ENCODE measurements at regions not wholly inside any gene's neighbourhood (a gene's known extent, or its start where the extent isn't known, plus 50 kb on each side); places are given as distances from the start of the nearest gene placed in this dataset.

DNA sequence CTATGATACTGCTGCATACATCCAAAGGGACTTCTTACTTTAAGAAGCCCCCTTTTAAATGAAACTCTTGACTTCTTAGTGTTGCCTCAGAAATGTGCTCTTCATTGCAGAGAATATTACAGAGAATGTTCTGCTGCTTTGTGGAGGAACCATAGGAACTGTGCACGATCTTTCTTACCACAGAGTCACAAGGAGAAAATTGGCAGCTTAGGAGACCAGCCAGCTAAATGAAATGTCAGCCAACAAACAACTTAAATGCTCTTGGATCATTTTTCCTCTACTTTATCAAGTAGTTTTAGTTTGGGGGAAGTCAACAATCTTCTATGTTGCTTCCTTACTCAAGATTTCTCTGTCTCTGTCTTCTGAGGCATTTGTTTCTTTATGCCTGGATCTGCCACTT lies 125.9 kb upstream of the MLIP start:
- no peaks in the 10 kb centered on the region for H3K4me1 ChIP-seq (ENCODE audit: low read depth, poor library complexity, severe bottlenecking)
- no peak overlapping the region for H3K4me2 ChIP-seq

DNA sequence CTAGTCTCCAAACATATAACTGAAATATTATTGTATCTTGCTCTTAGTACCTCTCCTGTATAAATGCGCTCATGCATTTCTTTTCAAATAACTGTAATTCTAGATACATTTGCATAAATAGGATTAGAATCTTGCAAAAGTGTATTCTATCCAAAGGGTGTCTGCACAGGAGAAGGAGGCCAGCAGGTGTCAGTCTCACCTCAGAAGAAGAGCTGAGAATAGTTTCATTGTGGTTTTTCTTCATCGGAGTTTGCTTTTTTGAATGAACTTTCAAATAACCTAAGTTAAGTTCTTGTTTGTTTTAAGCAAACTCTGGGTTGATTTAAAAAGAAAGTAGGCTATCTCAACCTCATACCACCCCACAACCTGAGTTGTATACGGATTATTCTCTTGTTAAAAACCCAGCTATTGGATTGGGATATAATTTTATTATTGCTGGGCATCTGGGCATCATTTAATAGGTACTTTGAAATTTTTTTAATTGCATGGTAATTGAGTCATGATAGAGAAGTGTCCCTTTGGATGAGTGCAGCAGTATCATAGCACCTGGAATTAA lies 125.0 kb upstream of the MLIP start:
- Histone ChIP-seq H3K27me3 (ENCODE audit: insufficient read depth, low read depth) (no peaks in the 10 kb centered on the region), H3K9ac (no peak overlapping the region), H4K20me1 (ENCODE audit: insufficient read depth) (no peaks in the 10 kb centered on the region), H3K4me2 (no peak overlapping the region), H3K27ac (no peak overlapping the region), H3K4me3 (IDR thresholded peaks at IDR 0.05; ENCODE audit: insufficient read depth, low read depth, low read length) (no peak overlapping the region), H3K36me3 (ENCODE audit: insufficient read depth) (no peaks in the 10 kb centered on the region), H3K79me2 (ENCODE audit: insufficient read depth, low read depth) (no peaks in the 10 kb centered on the region), H2AFZ (ENCODE audit: low read depth) (no peak overlapping the region), H3K4me1 (ENCODE audit: low read depth, poor library complexity, severe bottlenecking) (no peaks in the 10 kb centered on the region)
- TF ChIP-seq, protein P1, sequence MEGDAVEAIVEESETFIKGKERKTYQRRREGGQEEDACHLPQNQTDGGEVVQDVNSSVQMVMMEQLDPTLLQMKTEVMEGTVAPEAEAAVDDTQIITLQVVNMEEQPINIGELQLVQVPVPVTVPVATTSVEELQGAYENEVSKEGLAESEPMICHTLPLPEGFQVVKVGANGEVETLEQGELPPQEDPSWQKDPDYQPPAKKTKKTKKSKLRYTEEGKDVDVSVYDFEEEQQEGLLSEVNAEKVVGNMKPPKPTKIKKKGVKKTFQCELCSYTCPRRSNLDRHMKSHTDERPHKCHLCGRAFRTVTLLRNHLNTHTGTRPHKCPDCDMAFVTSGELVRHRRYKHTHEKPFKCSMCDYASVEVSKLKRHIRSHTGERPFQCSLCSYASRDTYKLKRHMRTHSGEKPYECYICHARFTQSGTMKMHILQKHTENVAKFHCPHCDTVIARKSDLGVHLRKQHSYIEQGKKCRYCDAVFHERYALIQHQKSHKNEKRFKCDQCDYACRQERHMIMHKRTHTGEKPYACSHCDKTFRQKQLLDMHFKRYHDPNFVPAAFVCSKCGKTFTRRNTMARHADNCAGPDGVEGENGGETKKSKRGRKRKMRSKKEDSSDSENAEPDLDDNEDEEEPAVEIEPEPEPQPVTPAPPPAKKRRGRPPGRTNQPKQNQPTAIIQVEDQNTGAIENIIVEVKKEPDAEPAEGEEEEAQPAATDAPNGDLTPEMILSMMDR (conservative IDR thresholded peaks at IDR 0.05; ENCODE audit: low read depth, low read length): peak; percentile 80

More for the DNA sequence above, 125.9 kb upstream of the MLIP start:
- TF ChIP-seq, protein P1 (conservative IDR thresholded peaks at IDR 0.05; ENCODE audit: low read depth, low read length): no peak
- no peaks in the 10 kb centered on the region for H3K36me3 ChIP-seq (ENCODE audit: insufficient read depth)
- H2AFZ ChIP-seq (ENCODE audit: low read depth): no peak overlapping the region
- H3K27me3 ChIP-seq (ENCODE audit: insufficient read depth, low read depth): no peaks in the 10 kb centered on the region
- no peak overlapping the region for H3K27ac ChIP-seq
- no peaks in the 10 kb centered on the region for H4K20me1 ChIP-seq (ENCODE audit: insufficient read depth)
- H3K9ac ChIP-seq: no peak overlapping the region
- H3K79me2 ChIP-seq (ENCODE audit: insufficient read depth, low read depth): no peaks in the 10 kb centered on the region
- H3K4me3 ChIP-seq (IDR thresholded peaks at IDR 0.05; ENCODE audit: insufficient read depth, low read depth, low read length): no peak overlapping the region

DNA sequence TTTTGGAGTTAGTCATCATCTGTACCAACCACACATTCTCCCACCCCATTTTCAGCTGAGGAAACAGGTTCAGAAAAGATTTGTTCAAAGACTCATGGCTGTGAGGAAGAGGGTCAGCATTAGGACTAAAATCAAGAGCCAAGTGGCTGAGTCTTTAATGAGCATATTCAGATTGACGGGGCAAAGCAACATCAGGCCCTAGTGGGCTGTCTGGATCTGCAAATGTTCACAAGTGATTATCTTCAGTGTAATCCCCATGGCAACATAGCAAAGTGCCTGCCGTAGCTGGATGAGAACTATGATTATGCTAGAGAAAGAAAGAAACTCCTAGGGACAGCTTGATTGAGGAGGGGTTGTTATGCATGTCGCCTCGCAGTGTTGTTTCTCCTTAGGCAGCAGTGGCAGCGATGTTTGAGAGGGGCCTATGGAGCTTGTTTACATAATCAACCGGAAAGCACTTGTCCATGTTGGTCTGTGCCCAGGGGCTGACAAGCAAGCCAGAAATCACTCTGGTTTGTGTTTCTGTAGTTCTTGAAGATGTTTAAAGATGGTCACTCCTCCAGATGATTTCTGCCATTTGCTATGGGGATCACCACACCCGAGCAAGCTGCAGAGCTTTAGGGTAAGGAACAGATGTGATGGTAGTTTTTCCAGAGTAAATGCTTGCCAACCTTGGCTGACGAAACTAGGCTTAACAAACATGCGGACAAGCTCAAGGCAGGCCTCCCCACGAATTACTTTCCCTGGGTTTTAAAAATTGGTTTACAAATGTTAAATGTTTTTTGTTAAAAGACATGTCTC lies 124.3 kb upstream of the MLIP start:
- Histone ChIP-seq H3K9ac (no peak overlapping the region), H3K27me3 (ENCODE audit: insufficient read depth, low read depth) (no peaks in the 10 kb centered on the region), H4K20me1 (ENCODE audit: insufficient read depth) (no peaks in the 10 kb centered on the region), H3K4me3 (IDR thresholded peaks at IDR 0.05; ENCODE audit: insufficient read depth, low read depth, low read length) (no peak overlapping the region), H3K79me2 (ENCODE audit: insufficient read depth, low read depth) (no peaks in the 10 kb centered on the region), H3K36me3 (ENCODE audit: insufficient read depth) (no peaks in the 10 kb centered on the region), H3K27ac (no peak overlapping the region), H3K4me1 (ENCODE audit: low read depth, poor library complexity, severe bottlenecking) (no peaks in the 10 kb centered on the region), H3K4me2 (no peak overlapping the region), H2AFZ (ENCODE audit: low read depth) (no peak overlapping the region)
- TF ChIP-seq, protein P1 (conservative IDR thresholded peaks at IDR 0.05; ENCODE audit: low read depth, low read length): no peak

DNA sequence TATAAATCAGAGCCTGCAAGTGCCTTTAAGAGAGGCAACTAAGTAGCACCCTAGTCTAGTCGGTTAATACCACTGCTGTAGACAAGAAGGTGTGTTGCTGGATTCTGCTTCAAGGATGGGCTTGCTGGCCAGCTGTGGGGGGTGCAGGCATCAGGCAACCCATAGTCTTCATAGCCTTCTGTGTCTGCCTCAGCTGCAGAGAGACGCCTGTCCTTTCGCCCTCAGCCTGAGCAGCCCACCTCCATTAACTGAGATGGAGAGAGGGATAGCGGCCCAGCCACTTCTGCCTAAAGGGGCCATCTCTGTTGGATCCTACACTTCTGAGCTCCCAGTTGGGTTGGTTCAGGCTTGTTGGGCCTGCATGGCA lies 123.7 kb upstream of the MLIP start:
- no peaks in the 10 kb centered on the region for H4K20me1 ChIP-seq (ENCODE audit: insufficient read depth)
- no peaks in the 10 kb centered on the region for H3K27me3 ChIP-seq (ENCODE audit: insufficient read depth, low read depth)
- H3K79me2 ChIP-seq (ENCODE audit: insufficient read depth, low read depth): no peaks in the 10 kb centered on the region
- no peaks in the 10 kb centered on the region for H3K36me3 ChIP-seq (ENCODE audit: insufficient read depth)
- no peak overlapping the region for H2AFZ ChIP-seq (ENCODE audit: low read depth)
- no peaks in the 10 kb centered on the region for H3K4me1 ChIP-seq (ENCODE audit: low read depth, poor library complexity, severe bottlenecking)
- no peak overlapping the region for H3K27ac ChIP-seq
- H3K4me2 ChIP-seq: no peak overlapping the region
- no peak overlapping the region for H3K4me3 ChIP-seq (IDR thresholded peaks at IDR 0.05; ENCODE audit: insufficient read depth, low read depth, low read length)
- TF ChIP-seq, protein P1 (conservative IDR thresholded peaks at IDR 0.05; ENCODE audit: low read depth, low read length): no peak
- H3K9ac ChIP-seq: no peak overlapping the region

All from KMS-11 (cell line).